HG03432 (cell line): ENCODE measurements at regions not wholly inside any gene's neighbourhood (a gene's known extent, or its start where the extent isn't known, plus 50 kb on each side); places are given as distances from the start of the nearest gene placed in this dataset.

ENCODE experiments used
- ATAC-seq: cut with Tn5 transposase; IDR thresholded peaks from one replicate; pipeline ENCODE4 v1.9.1; 2021; ENCODE audit warnings: mild to moderate bottlenecking, moderate library complexity; ENCODE audit not compliant: unreplicated experiment

- ATAC-seq, result no peak
These were observed 471.0 kb downstream of the SH2D4B start for GRCh38 chr10:81008726-81009125.

- no peak for ATAC-seq
These were observed 471.6 kb downstream of the SH2D4B start for GRCh38 chr10:81009296-81009695.

- ATAC-seq, result no peak
These were observed 476.1 kb downstream of the SH2D4B start for GRCh38 chr10:81013771-81014170.

- peak; percentile 90 for ATAC-seq
These were observed 481.6 kb downstream of the SH2D4B start for GRCh38 chr10:81019029-81019890.

- ATAC-seq, result peak; percentile 46
These were observed 483.9 kb downstream of the SH2D4B start for GRCh38 chr10:81021428-81022129.

GRCh38 chr10:81026591-81026990 is 488.9 kb downstream of the SH2D4B start:
- ATAC-seq, result no peak

GRCh38 chr10:81027223-81027622 is 489.5 kb downstream of the SH2D4B start:
- ATAC-seq, result no peak

- ATAC-seq, result no peak
These were observed 490.0 kb downstream of the SH2D4B start for GRCh38 chr10:81027706-81028105.

GRCh38 chr10:81031774-81032173 is 494.1 kb downstream of the SH2D4B start:
- ATAC-seq, result peak; percentile 76

- ATAC-seq, result no peak
These were observed 496.7 kb downstream of the SH2D4B start for GRCh38 chr10:81034383-81034782.

GRCh38 chr10:81036257-81036656 is 498.6 kb downstream of the SH2D4B start:
- peak; percentile 81 for ATAC-seq

- ATAC-seq, result no peak
These were observed 502.3 kb downstream of the SH2D4B start for GRCh38 chr10:81040031-81040430.

- no peak for ATAC-seq
These were observed 503.2 kb downstream of the SH2D4B start for GRCh38 chr10:81040940-81041339.

GRCh38 chr10:81042647-81043046 is 504.9 kb downstream of the SH2D4B start:
- no peak for ATAC-seq

GRCh38 chr10:81065474-81065873 is 527.8 kb downstream of the SH2D4B start:
- no peak for ATAC-seq

GRCh38 chr10:81068460-81068859 is 530.8 kb downstream of the SH2D4B start:
- no peak for ATAC-seq

- ATAC-seq, result no peak
These were observed 533.5 kb downstream of the SH2D4B start for GRCh38 chr10:81071087-81071796.

GRCh38 chr10:81073155-81073554 is 535.5 kb downstream of the SH2D4B start:
- no peak for ATAC-seq

- no peak for ATAC-seq
These were observed 544.4 kb downstream of the SH2D4B start for GRCh38 chr10:81081887-81082620.

GRCh38 chr10:81082621-81083376 is 545.1 kb downstream of the SH2D4B start:
- ATAC-seq, result no peak
